ENCODE measurements at regions not wholly inside any gene's neighbourhood (a gene's known extent, or its start where the extent isn't known, plus 50 kb on each side); places are given as distances from the start of the nearest gene placed in this dataset.

GRCh38 chr1:95181096-95181495 is 52.9 kb upstream of the RWDD3 start:
- Histone ChIP-seq H3K56ac (ENCODE audit: insufficient read length, low read depth, low read length) (no peak overlapping the region), H2BK15ac (ENCODE audit: low read depth, low read length) (no peak overlapping the region), H3K4me2 (ENCODE audit: insufficient read depth, insufficient read length, low read length) (no peak overlapping the region), H3K27ac (ENCODE audit: insufficient read length, low read depth, low read length) (no peak overlapping the region), H3K14ac (ENCODE audit: insufficient read depth, low read length) (no peak overlapping the region), H2BK12ac (ENCODE audit: insufficient read length, low read depth, low read length) (no peak overlapping the region), H3T11ph (ENCODE audit: low read length) (no peak overlapping the region), H2AFZ (ENCODE audit: low read length) (no peak overlapping the region), H4K20me1 (ENCODE audit: control insufficient read depth, insufficient read depth, insufficient read length) (no peaks in the 10 kb centered on the region), H2BK120ac (ENCODE audit: low read depth, low read length, poor library complexity, severe bottlenecking) (no peak overlapping the region), H3K79me2 (ENCODE audit: insufficient read depth, low read length) (no peaks in the 10 kb centered on the region), H3K18ac (ENCODE audit: insufficient read length, low read depth, low read length) (no peak overlapping the region), H3K79me1 (ENCODE audit: insufficient read depth, low read depth, low read length, poor library complexity, severe bottlenecking) (no peaks in the 10 kb centered on the region), H4K8ac (replicated peaks; ENCODE audit: insufficient read length, low read depth, low read length) (no peak overlapping the region), H4K5ac (ENCODE audit: insufficient read length, low read depth, low read length) (no peak overlapping the region), H3K4ac (ENCODE audit: low read depth, low read length) (no peak overlapping the region), H3K27me3 (ENCODE audit: insufficient read depth, low read length) (no peaks in the 10 kb centered on the region), H3K23me2 (ENCODE audit: insufficient read length, low read depth, low read length, poor library complexity, severe bottlenecking) (no peaks in the 10 kb centered on the region), H3K9ac (ENCODE audit: extremely low read depth, insufficient read length, low read length) (no peak overlapping the region), H2BK20ac (ENCODE audit: low read depth, low read length, poor library complexity, severe bottlenecking) (no peak overlapping the region), H3K23ac (ENCODE audit: insufficient read length, low read depth, low read length) (no peak overlapping the region), H4K91ac (ENCODE audit: insufficient read length, low read depth, low read length) (no peak overlapping the region), H3K9me3 (ENCODE audit: control insufficient read depth, low read depth, low read length) (no peaks in the 10 kb centered on the region), H2BK5ac (ENCODE audit: insufficient read length, low read length) (no peak overlapping the region), H2AK5ac (ENCODE audit: insufficient read length, low read length) (no peak overlapping the region), H3K4me1 (ENCODE audit: insufficient read depth, low read length) (no peaks in the 10 kb centered on the region)
- no peak for DNase-seq
- Mint-ChIP-seq H3K4me3 (no peak overlapping the region), H3K4me1 (no peaks in the 10 kb centered on the region), H3K9me3 (no peaks in the 10 kb centered on the region), H3K27me3 (ENCODE audit: low read depth) (no peaks in the 10 kb centered on the region), H3K27ac (no peak overlapping the region), H3K36me3 (ENCODE audit: insufficient read depth in 1 of 3, low read depth in 3 of 3) (no peaks in the 10 kb centered on the region)
- no peak for TF ChIP-seq CTCF (conservative IDR thresholded peaks at IDR 0.05)
